SK-N-SH treated with all-trans-retinoic acid at 6 μM for 48 hours (cell line): ENCODE measurements at regions not wholly inside any gene's neighbourhood (a gene's known extent, or its start where the extent isn't known, plus 50 kb on each side); places are given as distances from the start of the nearest gene placed in this dataset.

Experiments used
- ATAC-seq: fragments of 200-7000 bp; cut with Tn5 transposase; 3 replicates; pipeline ENCODE4 v1.9.1; 2020; ENCODE audit warnings: mild to moderate bottlenecking, moderate library complexity
- ARNTL ChIP-seq: fragments of 450-650 bp; formaldehyde crosslinking; IDR thresholded peaks from 2 replicates; pipeline ENCODE4 v1.5.0; 2020; ENCODE audit warnings: low read depth, mild to moderate bottlenecking, moderate library complexity, borderline replicate concordance
- BACH2 ChIP-seq: fragments of 250-450 bp; sonication (Bioruptor Pico); IDR thresholded peaks from 2 replicates; pipeline ENCODE4 v1.9.0; 2021; ENCODE audit warnings: mild to moderate bottlenecking, borderline replicate concordance
- CSDC2 ChIP-seq: fragments of 250-450 bp; sonication (Bioruptor Pico); IDR thresholded peaks from 2 replicates; pipeline ENCODE4 v1.5.0; 2020; ENCODE audit warnings: mild to moderate bottlenecking, moderate library complexity
- ESRRG ChIP-seq: fragments of 250-450 bp; sonication (Bioruptor Pico); IDR thresholded peaks from 2 replicates; pipeline ENCODE4 v1.6.1; 2021; ENCODE audit warnings: mild to moderate bottlenecking
- PPARA ChIP-seq: fragments of 250-450 bp; sonication (Bioruptor Pico); IDR thresholded peaks from 2 replicates; pipeline ENCODE4 v1.5.0; 2020; ENCODE audit warnings: mild to moderate bottlenecking, borderline replicate concordance
- RARB ChIP-seq: fragments of 250-450 bp; sonication (Bioruptor Pico); IDR thresholded peaks from 2 replicates; pipeline ENCODE4 v1.8.0; 2021; ENCODE audit warnings: mild to moderate bottlenecking, moderate library complexity
- TCF4 ChIP-seq: fragments of 250-450 bp; sonication (Bioruptor Pico); IDR thresholded peaks from 2 replicates; pipeline ENCODE4 v1.8.0; 2021; ENCODE audit warnings: mild to moderate bottlenecking, moderate library complexity, borderline replicate concordance
- TOX ChIP-seq: fragments of 250-450 bp; sonication (Bioruptor Pico); IDR thresholded peaks from 2 replicates; pipeline ENCODE4 v1.8.0; 2021; ENCODE audit warnings: mild to moderate bottlenecking, moderate library complexity, borderline replicate concordance
- ZC3H10 ChIP-seq: fragments of 250-450 bp; sonication (Bioruptor Pico); IDR thresholded peaks from 2 replicates; pipeline ENCODE4 v1.5.1; 2021; ENCODE audit warnings: mild to moderate bottlenecking, moderate library complexity
- ZFP3 ChIP-seq: fragments of 250-450 bp; sonication (Bioruptor Pico); IDR thresholded peaks from 2 replicates; pipeline ENCODE4 v1.5.0; 2020; ENCODE audit warnings: mild to moderate bottlenecking, moderate library complexity
- ZNF565 ChIP-seq: fragments of 450-650 bp; formaldehyde crosslinking; conservative IDR thresholded peaks from 2 replicates; pipeline ENCODE4 v1.5.0; 2020; ENCODE audit warnings: low read depth, mild to moderate bottlenecking, moderate library complexity
- ZNF70 ChIP-seq: fragments of 450-650 bp; formaldehyde crosslinking; IDR thresholded peaks from 2 replicates; pipeline ENCODE4 v1.5.0; 2020; ENCODE audit warnings: mild to moderate bottlenecking, moderate library complexity
- ZNF8 ChIP-seq: fragments of 450-650 bp; formaldehyde crosslinking; IDR thresholded peaks from 2 replicates; pipeline ENCODE4 v1.5.0; 2020; ENCODE audit warnings: mild to moderate bottlenecking, moderate library complexity
- TF ChIP-seq, protein P1 (sequence below): fragments of 250-450 bp; sonication (Bioruptor Pico); IDR thresholded peaks from 2 replicates; pipeline ENCODE4 v1.5.0; 2020; ENCODE audit warnings: mild to moderate bottlenecking, moderate library complexity
- TF ChIP-seq, protein P2 (sequence below): fragments of 250-450 bp; sonication (Bioruptor Pico); IDR thresholded peaks from 2 replicates; pipeline ENCODE4 v1.5.1; 2021; ENCODE audit warnings: mild to moderate bottlenecking, moderate library complexity
- TF ChIP-seq, protein P3 (sequence below): fragments of 250-450 bp; sonication (Bioruptor Pico); IDR thresholded peaks from 2 replicates; pipeline ENCODE4 v1.5.1; 2020; ENCODE audit warnings: low read depth, mild to moderate bottlenecking, moderate library complexity
- TF ChIP-seq, protein P4 (sequence below): fragments of 250-450 bp; sonication (Bioruptor Pico); IDR thresholded peaks from 2 replicates; pipeline ENCODE4 v1.8.0; 2020; ENCODE audit warnings: mild to moderate bottlenecking, moderate library complexity, borderline replicate concordance

DNA sequence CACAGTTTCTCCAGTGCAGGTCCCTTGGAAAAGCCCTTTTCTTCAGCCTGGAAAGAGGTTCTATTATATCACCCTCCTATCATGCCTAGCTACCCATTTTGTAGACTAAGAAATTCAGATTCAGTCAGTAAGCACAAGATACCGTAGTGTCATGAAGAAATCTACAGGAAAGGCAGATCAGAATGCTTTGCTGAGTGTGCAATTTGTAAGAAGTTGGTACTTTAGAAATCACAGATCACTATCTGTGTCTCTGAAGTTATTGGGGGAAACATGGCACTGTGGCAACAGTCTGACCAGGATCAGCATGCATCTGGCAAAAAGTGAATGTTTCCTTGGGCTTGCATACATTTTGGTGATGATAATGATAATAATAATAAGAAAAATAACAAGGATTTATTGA is 531.8 kb downstream of the EPHB1 start:
- ATAC-seq, result no peak
- TF ChIP-seq, protein P1, sequence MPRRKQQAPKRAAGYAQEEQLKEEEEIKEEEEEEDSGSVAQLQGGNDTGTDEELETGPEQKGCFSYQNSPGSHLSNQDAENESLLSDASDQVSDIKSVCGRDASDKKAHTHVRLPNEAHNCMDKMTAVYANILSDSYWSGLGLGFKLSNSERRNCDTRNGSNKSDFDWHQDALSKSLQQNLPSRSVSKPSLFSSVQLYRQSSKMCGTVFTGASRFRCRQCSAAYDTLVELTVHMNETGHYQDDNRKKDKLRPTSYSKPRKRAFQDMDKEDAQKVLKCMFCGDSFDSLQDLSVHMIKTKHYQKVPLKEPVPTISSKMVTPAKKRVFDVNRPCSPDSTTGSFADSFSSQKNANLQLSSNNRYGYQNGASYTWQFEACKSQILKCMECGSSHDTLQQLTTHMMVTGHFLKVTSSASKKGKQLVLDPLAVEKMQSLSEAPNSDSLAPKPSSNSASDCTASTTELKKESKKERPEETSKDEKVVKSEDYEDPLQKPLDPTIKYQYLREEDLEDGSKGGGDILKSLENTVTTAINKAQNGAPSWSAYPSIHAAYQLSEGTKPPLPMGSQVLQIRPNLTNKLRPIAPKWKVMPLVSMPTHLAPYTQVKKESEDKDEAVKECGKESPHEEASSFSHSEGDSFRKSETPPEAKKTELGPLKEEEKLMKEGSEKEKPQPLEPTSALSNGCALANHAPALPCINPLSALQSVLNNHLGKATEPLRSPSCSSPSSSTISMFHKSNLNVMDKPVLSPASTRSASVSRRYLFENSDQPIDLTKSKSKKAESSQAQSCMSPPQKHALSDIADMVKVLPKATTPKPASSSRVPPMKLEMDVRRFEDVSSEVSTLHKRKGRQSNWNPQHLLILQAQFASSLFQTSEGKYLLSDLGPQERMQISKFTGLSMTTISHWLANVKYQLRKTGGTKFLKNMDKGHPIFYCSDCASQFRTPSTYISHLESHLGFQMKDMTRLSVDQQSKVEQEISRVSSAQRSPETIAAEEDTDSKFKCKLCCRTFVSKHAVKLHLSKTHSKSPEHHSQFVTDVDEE (CRISPR knock-in tag), result no peak
- no peak for TF ChIP-seq ZNF8 (CRISPR knock-in tag)
- TF ChIP-seq ESRRG (CRISPR knock-in tag), result no peak
- no peak for TF ChIP-seq TCF4
- TF ChIP-seq, protein P2, sequence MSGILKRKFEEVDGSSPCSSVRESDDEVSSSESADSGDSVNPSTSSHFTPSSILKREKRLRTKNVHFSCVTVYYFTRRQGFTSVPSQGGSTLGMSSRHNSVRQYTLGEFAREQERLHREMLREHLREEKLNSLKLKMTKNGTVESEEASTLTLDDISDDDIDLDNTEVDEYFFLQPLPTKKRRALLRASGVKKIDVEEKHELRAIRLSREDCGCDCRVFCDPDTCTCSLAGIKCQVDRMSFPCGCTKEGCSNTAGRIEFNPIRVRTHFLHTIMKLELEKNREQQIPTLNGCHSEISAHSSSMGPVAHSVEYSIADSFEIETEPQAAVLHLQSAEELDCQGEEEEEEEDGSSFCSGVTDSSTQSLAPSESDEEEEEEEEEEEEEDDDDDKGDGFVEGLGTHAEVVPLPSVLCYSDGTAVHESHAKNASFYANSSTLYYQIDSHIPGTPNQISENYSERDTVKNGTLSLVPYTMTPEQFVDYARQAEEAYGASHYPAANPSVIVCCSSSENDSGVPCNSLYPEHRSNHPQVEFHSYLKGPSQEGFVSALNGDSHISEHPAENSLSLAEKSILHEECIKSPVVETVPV (CRISPR knock-in tag), result no peak
- no peak for TF ChIP-seq BACH2 (CRISPR knock-in tag)
- no peak for TF ChIP-seq RARB (CRISPR knock-in tag)
- TF ChIP-seq, all 23 proteins: peak for 0

DNA sequence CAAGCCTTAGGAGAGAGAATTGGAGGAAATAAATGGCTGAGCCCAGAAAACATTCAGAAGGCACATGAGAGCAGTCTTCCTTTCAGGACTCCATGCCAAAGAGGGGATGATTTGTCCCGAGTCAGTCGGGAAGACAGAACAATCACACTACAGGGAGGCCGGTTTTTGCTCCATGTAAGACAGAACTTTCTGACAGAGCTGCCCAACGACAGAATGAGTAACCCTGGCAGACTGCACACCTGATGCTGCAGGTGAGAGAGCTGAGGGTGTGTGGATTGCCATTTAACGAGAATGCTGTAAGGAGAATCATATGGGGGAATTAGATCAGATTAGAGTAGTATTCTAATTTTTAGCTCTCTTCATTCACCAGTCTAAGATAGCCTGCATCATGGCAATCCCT is 533.0 kb downstream of the EPHB1 start:
- no peak for ATAC-seq
- no peak for TF ChIP-seq ZNF70 (CRISPR knock-in tag)
- TF ChIP-seq TCF4, result no peak
- TF ChIP-seq, protein P3, sequence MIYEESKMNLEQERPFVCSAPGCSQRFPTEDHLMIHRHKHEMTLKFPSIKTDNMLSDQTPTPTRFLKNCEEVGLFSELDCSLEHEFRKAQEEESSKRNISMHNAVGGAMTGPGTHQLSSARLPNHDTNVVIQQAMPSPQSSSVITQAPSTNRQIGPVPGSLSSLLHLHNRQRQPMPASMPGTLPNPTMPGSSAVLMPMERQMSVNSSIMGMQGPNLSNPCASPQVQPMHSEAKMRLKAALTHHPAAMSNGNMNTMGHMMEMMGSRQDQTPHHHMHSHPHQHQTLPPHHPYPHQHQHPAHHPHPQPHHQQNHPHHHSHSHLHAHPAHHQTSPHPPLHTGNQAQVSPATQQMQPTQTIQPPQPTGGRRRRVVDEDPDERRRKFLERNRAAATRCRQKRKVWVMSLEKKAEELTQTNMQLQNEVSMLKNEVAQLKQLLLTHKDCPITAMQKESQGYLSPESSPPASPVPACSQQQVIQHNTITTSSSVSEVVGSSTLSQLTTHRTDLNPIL (CRISPR knock-in tag), result no peak
- no peak for TF ChIP-seq PPARA

DNA sequence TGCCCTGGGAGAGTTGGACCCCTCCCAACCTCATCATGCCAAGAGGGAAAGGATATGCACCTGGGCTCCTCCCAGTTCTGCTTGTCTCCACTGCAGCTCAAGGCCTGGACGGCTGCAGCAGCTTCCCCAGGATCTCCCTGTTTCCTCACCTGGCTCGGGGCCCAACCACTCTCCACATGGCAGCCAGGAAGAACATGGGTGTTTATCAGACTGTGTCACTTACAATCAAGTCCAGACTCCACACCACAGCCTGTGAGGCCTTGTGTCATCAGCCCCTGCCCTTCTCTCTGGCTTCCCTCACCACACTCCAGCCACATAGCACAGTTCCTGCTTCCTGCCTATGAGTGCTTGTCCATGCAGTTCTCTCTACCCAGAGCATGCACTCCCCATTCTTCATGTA is 534.4 kb downstream of the EPHB1 start:
- ATAC-seq, result no peak

DNA sequence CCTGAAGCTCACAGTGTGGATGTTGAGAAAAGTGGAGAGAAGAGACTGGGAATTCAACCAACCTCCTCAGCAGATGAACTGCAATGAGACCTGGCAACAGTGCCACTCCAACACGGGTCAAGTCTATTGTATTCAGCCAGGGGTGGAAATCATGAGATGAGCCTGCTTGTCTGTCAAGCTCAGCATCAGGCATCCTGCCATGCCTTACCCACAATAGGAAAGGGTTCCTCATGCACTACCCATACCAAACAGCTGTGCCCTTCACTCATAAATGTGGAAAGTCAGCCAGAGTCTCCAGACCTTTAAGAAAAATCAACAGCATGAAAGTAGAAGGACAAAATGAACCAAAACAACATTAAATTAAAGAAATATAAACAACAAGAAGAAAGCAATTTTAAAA is 542.1 kb downstream of the EPHB1 start:
- no peak for ATAC-seq
- TF ChIP-seq ESRRG (CRISPR knock-in tag) (no peak), ZNF8 (CRISPR knock-in tag) (no peak), ZNF70 (CRISPR knock-in tag) (no peak), BACH2 (CRISPR knock-in tag) (no peak), ZC3H10 (CRISPR knock-in tag) (no peak), CSDC2 (no peak), TOX (no peak), ARNTL (CRISPR knock-in tag) (no peak)
- TF ChIP-seq, protein P3 (CRISPR knock-in tag), result no peak
- TF ChIP-seq, protein P1 (CRISPR knock-in tag), result no peak

More for the DNA sequence above, 534.4 kb downstream of the EPHB1 start:
- no peak for TF ChIP-seq BACH2 (CRISPR knock-in tag)
- no peak for TF ChIP-seq ZFP3
- TF ChIP-seq, protein P4, sequence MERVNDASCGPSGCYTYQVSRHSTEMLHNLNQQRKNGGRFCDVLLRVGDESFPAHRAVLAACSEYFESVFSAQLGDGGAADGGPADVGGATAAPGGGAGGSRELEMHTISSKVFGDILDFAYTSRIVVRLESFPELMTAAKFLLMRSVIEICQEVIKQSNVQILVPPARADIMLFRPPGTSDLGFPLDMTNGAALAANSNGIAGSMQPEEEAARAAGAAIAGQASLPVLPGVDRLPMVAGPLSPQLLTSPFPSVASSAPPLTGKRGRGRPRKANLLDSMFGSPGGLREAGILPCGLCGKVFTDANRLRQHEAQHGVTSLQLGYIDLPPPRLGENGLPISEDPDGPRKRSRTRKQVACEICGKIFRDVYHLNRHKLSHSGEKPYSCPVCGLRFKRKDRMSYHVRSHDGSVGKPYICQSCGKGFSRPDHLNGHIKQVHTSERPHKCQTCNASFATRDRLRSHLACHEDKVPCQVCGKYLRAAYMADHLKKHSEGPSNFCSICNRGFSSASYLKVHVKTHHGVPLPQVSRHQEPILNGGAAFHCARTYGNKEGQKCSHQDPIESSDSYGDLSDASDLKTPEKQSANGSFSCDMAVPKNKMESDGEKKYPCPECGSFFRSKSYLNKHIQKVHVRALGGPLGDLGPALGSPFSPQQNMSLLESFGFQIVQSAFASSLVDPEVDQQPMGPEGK (CRISPR knock-in tag), result no peak
- TF ChIP-seq, protein P1 (CRISPR knock-in tag), result no peak
- TF ChIP-seq ZNF565 (CRISPR knock-in tag), result no peak
